HG02852 (cell line): ENCODE measurements at regions not wholly inside any gene's neighbourhood (a gene's known extent, or its start where the extent isn't known, plus 50 kb on each side); places are given as distances from the start of the nearest gene placed in this dataset.

Source experiments
- ATAC-seq: cut with Tn5 transposase; IDR thresholded peaks from one replicate; pipeline ENCODE4 v1.9.1; 2021; ENCODE audit warnings: mild to moderate bottlenecking, moderate library complexity; ENCODE audit not compliant: unreplicated experiment

DNA sequence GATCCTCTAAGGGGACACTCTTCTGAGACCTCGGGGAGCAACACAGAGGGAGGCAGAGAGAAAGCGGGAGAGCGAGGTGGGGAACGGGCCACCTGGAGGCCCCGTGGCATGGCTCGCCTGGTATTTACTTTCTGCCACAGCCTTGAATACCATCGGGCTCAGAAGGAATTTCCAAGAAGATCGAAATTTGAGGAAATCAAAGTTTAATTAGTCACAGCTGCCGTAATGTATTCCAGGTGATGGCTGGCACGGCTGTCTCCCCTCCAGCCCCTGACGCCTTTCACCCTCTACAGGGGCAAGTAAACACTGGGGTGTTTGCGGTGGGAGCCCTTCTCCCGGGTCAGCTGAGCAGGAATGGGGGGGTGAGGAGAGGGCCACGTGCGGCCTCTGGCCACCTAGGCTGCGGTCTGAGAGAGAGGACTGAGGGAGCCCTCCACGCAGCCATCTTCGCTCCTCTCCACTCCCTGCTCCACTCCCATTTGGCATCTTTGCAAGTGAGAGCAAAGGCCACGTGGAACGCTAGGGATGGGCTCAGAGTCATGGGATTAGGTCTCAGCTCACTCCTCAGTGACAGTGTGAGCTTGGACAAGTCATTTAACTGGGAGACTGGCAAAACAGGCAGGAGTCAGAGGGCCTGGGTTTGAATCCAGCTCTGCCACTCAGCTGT, 125.2 kb downstream of the SYF2 start:
- ATAC-seq, result no peak

GRCh38 chr1:25106352-25106751, 126.0 kb downstream of the SYF2 start:
- ATAC-seq, result no peak

DNA sequence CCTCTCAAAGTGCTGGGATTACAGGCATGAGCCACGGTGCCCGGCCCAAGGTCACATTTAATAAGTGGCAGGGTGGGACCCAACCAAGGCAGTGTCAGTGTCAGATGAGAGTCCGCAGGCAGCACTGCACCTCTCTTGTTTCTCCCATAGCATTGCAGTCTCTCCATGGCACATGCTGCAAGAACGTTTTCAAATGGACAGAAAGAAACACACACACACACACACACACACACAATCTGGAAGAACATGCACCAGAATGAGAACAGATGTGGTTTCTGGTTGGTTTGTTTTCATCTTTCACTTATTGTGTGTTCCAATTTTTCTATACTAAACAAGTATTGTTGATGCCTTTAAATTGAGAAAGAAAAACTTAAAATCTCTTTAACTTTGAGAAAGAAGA, 126.5 kb downstream of the SYF2 start:
- ATAC-seq, result no peak

DNA sequence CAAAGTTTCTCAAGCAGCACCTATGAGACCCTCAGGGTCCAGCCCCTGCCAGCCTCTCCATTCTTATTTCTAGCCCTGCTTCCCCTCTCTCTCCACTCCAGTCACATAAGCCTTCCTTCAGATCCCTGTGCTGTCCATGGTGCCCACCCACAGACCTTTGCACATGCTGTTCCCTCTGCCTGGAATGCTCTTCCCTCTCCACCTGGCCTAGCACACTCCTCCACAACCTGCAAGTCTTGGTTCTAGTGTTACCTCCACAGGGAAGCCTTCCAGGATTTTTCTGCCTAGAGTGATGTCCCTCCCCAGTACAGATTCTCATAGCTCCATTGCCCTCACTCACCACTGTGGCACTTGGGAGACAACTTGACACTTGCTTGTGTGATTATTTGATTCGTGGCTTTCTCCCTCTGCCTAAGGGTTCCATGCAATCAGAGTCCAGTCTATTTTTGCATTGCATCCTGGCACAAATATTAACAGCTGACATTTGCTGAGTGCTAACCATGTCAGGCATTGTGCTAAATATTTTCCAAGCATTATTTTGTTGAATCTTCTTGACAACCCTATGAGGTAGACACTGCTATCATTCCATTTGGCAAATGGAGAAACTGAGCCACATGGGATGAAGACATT, 127.3 kb downstream of the SYF2 start:
- no peak for ATAC-seq

DNA sequence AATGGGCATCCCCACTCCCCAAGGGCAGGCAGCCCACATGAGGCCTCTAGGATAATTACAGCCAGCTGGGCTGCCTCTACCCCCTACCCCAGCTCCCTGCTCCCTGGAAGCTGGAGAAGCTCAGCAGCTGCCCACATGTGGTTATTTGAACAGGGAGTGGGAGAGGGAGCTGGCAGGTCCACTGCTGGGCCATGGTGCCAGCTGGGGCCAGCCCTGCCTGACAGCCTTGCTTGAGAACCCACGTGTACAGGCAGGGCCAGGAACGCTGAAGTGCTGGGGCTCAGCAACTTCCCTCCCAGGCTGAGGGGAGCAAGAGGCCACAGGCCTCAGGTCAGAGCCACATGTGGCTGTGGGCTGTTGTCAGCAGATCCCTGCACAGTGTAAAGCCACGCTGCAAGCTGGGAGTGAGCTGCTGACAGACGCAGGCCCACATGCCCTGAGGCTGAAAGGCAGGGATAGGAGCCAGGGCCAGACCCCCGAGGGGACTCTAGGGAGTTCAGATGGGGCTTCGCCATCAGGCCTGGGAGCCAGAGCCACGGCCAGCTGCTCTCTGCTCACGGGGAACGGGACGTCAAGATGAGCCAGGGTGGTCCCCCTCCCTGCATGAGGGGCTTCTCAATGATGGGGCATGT, 129.0 kb downstream of the SYF2 start:
- no peak for ATAC-seq

- ATAC-seq, result no peak
These were observed 132.0 kb downstream of the SYF2 start for GRCh38 chr1:25100151-25100833.

DNA sequence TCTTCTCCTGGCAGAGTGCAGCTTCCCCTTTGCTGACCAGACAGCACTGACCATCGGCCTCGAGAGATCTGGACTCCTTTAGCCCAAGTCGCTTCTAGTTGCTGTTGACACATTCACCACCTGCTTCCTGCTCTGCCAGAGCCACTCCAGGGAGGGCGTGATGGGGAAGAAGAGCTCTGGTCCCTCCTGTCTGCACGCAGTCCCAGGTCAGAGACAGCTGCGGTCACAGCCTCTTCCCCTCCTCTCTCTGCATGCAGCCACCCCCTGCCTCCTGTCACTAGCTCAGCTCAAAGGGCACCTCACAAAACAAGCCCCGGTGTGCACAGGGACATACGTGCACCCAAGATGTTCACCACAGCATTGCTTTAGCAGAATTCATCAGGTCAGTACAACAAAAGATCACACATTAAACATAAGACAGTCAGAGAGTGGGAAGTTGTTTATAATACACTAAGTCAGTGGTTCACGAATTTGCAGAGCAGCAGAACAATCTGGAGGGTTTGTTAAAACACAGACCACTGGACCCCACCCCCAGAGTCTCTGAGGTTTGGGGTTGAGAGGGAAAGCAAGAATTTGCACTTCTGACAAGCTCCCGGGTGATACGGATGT, 132.9 kb downstream of the SYF2 start:
- ATAC-seq, result no peak

- no peak for ATAC-seq
These were observed 133.6 kb downstream of the SYF2 start for GRCh38 chr1:25098717-25099116.

- no peak for ATAC-seq
These were observed 135.8 kb downstream of the SYF2 start for GRCh38 chr1:25096307-25097150.

GRCh38 chr1:25095635-25096200, 136.6 kb downstream of the SYF2 start:
- no peak for ATAC-seq

DNA sequence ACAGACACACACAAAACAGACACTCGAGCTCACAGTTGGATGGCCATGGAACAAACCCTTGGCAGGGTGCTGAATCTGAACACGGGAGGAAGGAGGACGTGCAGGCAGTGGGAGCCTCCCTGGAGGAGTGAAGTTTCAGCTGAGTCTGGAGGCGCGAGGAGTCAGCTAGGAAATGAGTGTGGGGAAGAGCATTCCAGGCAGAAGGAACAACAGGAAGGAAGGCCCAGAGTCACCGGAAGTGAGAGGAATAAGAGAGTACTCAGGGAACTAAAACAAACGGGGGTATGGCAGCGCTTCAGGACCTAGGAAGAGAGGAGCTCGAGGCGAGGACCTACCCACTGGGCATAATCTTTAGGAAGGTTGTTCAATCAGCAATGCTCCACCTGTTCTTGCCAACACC, 137.3 kb downstream of the SYF2 start:
- no peak for ATAC-seq

- no peak for ATAC-seq
These were observed 138.1 kb downstream of the SYF2 start for GRCh38 chr1:25094229-25094628.

DNA sequence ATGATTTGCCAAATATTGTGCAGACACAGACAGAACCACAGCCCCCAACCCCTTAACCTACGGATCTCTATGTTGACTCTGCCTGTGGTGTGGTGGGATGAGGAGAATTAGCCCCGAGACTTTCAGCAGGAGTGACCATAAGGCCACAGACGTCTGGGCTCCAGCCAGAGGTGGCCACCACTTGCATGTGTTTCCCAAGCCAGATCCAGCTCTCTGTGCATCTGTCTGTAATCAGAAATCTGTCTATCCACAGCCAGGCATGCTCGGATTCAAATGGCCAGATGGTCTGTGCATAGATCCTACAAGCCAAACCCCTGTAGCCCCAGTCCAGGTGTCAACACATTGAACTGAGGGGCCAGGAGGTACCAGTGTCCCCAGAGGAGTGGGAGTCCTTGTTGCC, 140.6 kb downstream of the SYF2 start:
- ATAC-seq, result no peak

GRCh38 chr1:25090707-25091422, 141.4 kb downstream of the SYF2 start:
- ATAC-seq, result no peak

DNA sequence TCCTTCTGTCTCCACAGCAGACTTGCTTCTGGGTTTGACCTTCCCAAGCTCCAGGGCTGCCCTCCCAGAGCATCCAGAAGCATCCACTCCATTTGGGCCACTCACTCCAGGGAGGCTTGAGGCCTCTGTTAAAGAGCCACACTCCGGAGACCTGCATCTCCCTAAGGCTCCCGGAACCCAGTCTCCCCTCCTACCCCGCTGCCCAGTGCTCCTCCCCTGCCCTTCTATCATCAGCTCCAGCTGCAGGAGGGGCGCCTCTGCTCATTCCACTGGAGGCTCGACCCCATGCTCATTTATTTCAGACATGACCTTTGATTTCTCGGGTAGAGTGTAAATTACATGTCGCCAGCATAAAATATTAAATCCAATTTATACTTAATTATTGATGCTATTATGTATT, 142.5 kb downstream of the SYF2 start:
- ATAC-seq, result no peak

DNA sequence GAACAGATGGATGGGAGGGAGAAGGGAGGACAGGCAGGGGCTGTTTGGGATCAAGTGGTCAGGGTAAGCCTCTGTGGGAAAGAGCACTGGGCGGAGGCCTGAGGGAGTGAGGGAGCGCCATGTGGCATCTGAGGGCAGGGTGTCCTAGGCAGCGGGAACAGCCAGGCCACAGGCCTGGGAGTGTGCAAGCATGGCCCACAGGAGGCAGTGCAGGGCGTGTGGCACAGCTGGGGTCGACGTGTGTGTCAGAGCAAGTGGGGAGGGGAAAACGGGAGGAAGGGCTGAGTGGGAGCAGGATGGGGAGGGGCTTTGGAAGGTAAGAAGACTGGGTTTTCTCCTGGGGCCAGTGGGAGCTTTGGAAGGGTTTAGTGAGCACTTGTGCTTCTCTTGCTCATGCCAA, 143.4 kb downstream of the SYF2 start:
- no peak for ATAC-seq

DNA sequence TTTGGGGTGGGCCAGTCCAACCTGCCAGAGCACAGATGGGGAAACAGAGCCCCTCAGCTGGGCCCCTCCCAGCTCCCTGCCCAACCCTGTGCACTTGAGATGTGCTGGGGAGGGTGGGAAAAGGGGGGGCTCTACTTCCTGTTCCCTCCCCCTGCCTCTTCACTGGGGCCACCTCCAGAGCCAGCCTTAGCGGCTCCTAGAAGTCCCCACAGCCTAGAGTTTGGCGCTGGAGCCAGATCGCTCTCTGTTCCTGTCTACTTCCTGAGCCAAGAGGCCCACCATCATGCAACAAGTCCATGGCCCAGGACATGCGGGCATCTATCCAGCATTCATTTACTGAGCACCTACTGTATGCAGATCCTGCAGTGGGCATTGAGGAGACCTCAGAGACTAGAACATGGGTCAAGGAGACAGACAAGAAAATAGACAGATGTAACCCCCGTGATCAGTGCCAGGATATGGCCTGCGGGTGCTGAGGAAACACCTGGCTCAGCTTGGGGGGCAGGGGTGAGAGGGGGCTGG, 144.1 kb downstream of the SYF2 start:
- no peak for ATAC-seq

- ATAC-seq, result no peak
These were observed 145.7 kb downstream of the SYF2 start for GRCh38 chr1:25086518-25087079.

DNA sequence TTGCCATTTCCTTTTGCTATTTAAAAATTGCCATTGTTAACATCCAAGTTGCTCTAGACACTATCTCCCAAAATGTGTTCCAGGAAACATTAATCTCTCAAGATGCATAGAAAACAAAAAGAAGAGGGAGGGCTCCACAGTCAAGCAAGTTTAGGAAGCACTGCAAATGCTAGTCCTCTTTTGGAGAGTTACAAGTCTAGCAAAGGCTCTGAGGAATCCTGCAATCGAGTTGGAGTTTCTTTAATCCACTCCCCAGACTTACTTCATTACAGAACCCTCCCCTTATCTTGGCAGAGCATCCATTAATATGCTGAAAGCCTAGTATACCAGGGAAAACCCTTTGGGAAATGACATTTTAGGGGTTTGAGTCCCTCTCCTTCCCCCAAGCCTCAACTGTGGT, 147.9 kb downstream of the SYF2 start:
- no peak for ATAC-seq
